Keratinocyte (primary cell): ENCODE measurements at regions not wholly inside any gene's neighbourhood (a gene's known extent, or its start where the extent isn't known, plus 50 kb on each side); places are given as distances from the start of the nearest gene placed in this dataset.

Experiments used
- DNase-seq: peaks from one replicate; pipeline ENCODE4 v3.0.0-alpha.2; 2011; ENCODE audit warnings: low read depth, missing footprints, low spot score
- FAIRE-seq: peaks from 2 replicates; lab custom pipeline; 2011; peaks lifted over from hg19 to GRCh38; lab: Jason Lieb, UNC
- H2AFZ ChIP-seq: 2 replicates; pipeline ENCODE4 v1.6.0; 2012; ENCODE audit warnings: low read length, control low read depth, inconsistent platforms; ENCODE audit not compliant: control insufficient read depth
- H3K27ac ChIP-seq: 2 replicates; pipeline ENCODE4 v1.5.1; 2011; ENCODE audit warnings: low read length; ENCODE audit not compliant: control insufficient read depth, insufficient read depth
- H3K27me3 ChIP-seq: 3 replicates; pipeline ENCODE4 v1.6.0; 2011; ENCODE audit warnings: low read length; ENCODE audit not compliant: control insufficient read depth, insufficient read depth; ENCODE audit errors: extremely low read depth
- H3K36me3 ChIP-seq, 2 experiments: 2 replicates in 1 of 2; 3 replicates in 1 of 2; pipeline ENCODE4 v1.5.1; 2011; ENCODE audit warnings: low read length in 2 of 2, mild to moderate bottlenecking in 1 of 2; ENCODE audit not compliant: control insufficient read depth in 2 of 2, insufficient read depth in 2 of 2; ENCODE audit errors: extremely low read depth in 1 of 2
- H3K4me1 ChIP-seq: 3 replicates; pipeline ENCODE4 v1.5.1; 2011; ENCODE audit warnings: low read length; ENCODE audit not compliant: control insufficient read depth, insufficient read depth; ENCODE audit errors: extremely low read depth
- H3K4me2 ChIP-seq: 3 replicates; pipeline ENCODE4 v1.6.0; 2011; ENCODE audit warnings: low read depth, low read length; ENCODE audit not compliant: control insufficient read depth, insufficient read depth; ENCODE audit errors: extremely low read depth
- H3K4me3 ChIP-seq, 3 experiments: fragments of 200-600 bp in 1 of 3; sonication (generic) in 1 of 3; 2 replicates in 2 of 3; 3 replicates in 1 of 3; pipeline ENCODE4 v1.5.1; 2011 to 2016; ENCODE audit warnings: low read length in 3 of 3, mild to moderate bottlenecking in 3 of 3, control low read depth in 2 of 3, inconsistent platforms in 1 of 3, low read depth in 1 of 3, mixed read lengths in 1 of 3, mixed run types in 1 of 3, moderate library complexity in 1 of 3; ENCODE audit not compliant: control insufficient read depth in 2 of 3, insufficient read depth in 2 of 3; ENCODE audit errors: extremely low read depth in 1 of 3
- H3K79me2 ChIP-seq: 2 replicates; pipeline ENCODE4 v1.6.0; 2012; ENCODE audit warnings: low read length; ENCODE audit not compliant: control insufficient read depth, insufficient read depth
- H3K9ac ChIP-seq: 3 replicates; pipeline ENCODE4 v1.6.0; 2011; ENCODE audit warnings: low read length; ENCODE audit not compliant: control insufficient read depth, insufficient read depth; ENCODE audit errors: extremely low read depth
- H3K9me1 ChIP-seq: 3 replicates; pipeline ENCODE4 v1.6.0; 2011; ENCODE audit warnings: low read length; ENCODE audit not compliant: control insufficient read depth, insufficient read depth; ENCODE audit errors: extremely low read depth
- H3K9me3 ChIP-seq: 2 replicates; pipeline ENCODE4 v1.5.1; 2012; ENCODE audit warnings: low read depth, low read length; ENCODE audit not compliant: control insufficient read depth
- H4K20me1 ChIP-seq: 3 replicates; pipeline ENCODE4 v1.6.0; 2011; ENCODE audit warnings: low read length; ENCODE audit not compliant: control insufficient read depth, insufficient read depth; ENCODE audit errors: extremely low read depth
- EZH2 ChIP-seq: IDR thresholded peaks from one replicate; pipeline ENCODE4 v1.6.1; 2012; ENCODE audit warnings: inconsistent platforms, mild to moderate bottlenecking, low read length, moderate library complexity
- dilution Hi-C: fragments of 300-500 bp; cut with MboI; formaldehyde crosslinking; loops from one replicate; pipeline ENCODE4 v1.7.0; 2020; ENCODE audit warnings: low sequenced_read_pairs; ENCODE audit not compliant: extremely low pct_ligation_motif_present
- TF ChIP-seq, protein P1 (sequence below), 3 experiments: IDR thresholded peaks in 1 of 3; conservative IDR thresholded peaks in 1 of 3; optimal IDR thresholded peaks in 1 of 3; 2 replicates in 2 of 3; 3 replicates in 1 of 3; pipeline versions ENCODE3 to v1.5.1; 2011; ENCODE audit warnings: low read length in 3 of 3, mild to moderate bottlenecking in 3 of 3, moderate library complexity in 2 of 3, control low read depth in 1 of 3, inconsistent platforms in 1 of 3; ENCODE audit not compliant: insufficient read depth in 2 of 3; ENCODE audit errors: extremely low read depth in 1 of 3

- no peaks in the 10 kb centered on the region for H3K27me3 ChIP-seq
- no peaks in the 10 kb centered on the region for H3K9me1 ChIP-seq
- dilution Hi-C loops = no loop called here
- no peaks in the 10 kb centered on the region for H3K79me2 ChIP-seq
- H3K4me2 ChIP-seq = no peak overlapping the region
- FAIRE-seq = no peak
- TF ChIP-seq, protein P1, sequence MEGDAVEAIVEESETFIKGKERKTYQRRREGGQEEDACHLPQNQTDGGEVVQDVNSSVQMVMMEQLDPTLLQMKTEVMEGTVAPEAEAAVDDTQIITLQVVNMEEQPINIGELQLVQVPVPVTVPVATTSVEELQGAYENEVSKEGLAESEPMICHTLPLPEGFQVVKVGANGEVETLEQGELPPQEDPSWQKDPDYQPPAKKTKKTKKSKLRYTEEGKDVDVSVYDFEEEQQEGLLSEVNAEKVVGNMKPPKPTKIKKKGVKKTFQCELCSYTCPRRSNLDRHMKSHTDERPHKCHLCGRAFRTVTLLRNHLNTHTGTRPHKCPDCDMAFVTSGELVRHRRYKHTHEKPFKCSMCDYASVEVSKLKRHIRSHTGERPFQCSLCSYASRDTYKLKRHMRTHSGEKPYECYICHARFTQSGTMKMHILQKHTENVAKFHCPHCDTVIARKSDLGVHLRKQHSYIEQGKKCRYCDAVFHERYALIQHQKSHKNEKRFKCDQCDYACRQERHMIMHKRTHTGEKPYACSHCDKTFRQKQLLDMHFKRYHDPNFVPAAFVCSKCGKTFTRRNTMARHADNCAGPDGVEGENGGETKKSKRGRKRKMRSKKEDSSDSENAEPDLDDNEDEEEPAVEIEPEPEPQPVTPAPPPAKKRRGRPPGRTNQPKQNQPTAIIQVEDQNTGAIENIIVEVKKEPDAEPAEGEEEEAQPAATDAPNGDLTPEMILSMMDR (optimal IDR thresholded peaks at IDR 0.05 in 1 of 3, IDR thresholded peaks at IDR 0.05 in 1 of 3, conservative IDR thresholded peaks at IDR 0.05 in 1 of 3; ENCODE audit: extremely low read depth in 1 of 3, insufficient read depth in 2 of 3, low read length in 3 of 3) = no peak
- TF ChIP-seq EZH2 = no peak
- H4K20me1 ChIP-seq = no peaks in the 10 kb centered on the region
- H3K4me1 ChIP-seq = peaks cover 6% of the 10 kb centered on the region
- no peak overlapping the region for H2AFZ ChIP-seq
- no peak overlapping the region for H3K27ac ChIP-seq
- H3K4me3 ChIP-seq = no peak overlapping the region
- no peaks in the 10 kb centered on the region for H3K9me3 ChIP-seq
- no peak overlapping the region for H3K9ac ChIP-seq
- H3K36me3 ChIP-seq = no peaks in the 10 kb centered on the region
- no peak for DNase-seq
Observed at GRCh38 chr9:86549401-86549811, 195.2 kb upstream of the TUT7 start.

DNA sequence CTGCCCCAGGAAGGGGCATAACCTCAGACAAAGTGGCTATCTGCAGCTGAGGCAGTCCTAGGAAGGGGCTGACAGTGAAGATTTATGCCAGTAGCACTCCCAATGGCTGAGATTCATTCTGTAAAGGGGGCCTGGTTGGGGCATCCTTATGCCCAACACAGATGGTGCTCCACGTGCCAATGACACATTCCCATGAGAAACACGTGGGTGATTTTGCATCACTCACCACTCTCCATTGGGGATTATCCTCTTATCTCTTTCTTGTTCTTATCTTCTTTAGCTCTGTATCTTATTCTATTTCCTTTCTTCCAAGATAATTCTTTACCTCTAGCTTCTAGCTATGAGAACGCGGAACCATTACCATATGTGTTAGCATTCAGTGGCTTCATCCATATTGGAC, 194.0 kb upstream of the TUT7 start:
- Histone ChIP-seq H4K20me1 (no peaks in the 10 kb centered on the region), H3K27me3 (no peaks in the 10 kb centered on the region), H3K4me3 (no peak overlapping the region), H3K9ac (no peak overlapping the region), H3K79me2 (no peaks in the 10 kb centered on the region), H3K36me3 (no peaks in the 10 kb centered on the region), H3K9me3 (no peaks in the 10 kb centered on the region), H3K9me1 (no peaks in the 10 kb centered on the region), H2AFZ (no peak overlapping the region), H3K4me1 (peaks cover 6% of the 10 kb centered on the region), H3K27ac (no peak overlapping the region), H3K4me2 (no peak overlapping the region)
- no peak for TF ChIP-seq EZH2
- TF ChIP-seq, protein P1 (optimal IDR thresholded peaks at IDR 0.05 in 1 of 3, IDR thresholded peaks at IDR 0.05 in 1 of 3, conservative IDR thresholded peaks at IDR 0.05 in 1 of 3; ENCODE audit: extremely low read depth in 1 of 3, insufficient read depth in 2 of 3, low read length in 3 of 3) = no peak
- FAIRE-seq (no peak), DNase-seq (no peak)
- dilution Hi-C loops = no loop called here
